ENCODE measurements at regions not wholly inside any gene's neighbourhood (a gene's known extent, or its start where the extent isn't known, plus 50 kb on each side); places are given as distances from the start of the nearest gene placed in this dataset.

GRCh38 chr14:38110258-38110657, 97.4 kb upstream of the SSTR1 start:
- DNase-seq, result no peak
- in situ Hi-C loops (cut with MboI; ENCODE audit: low pct_unique_long_range_greater_than_20kb, low sequenced_read_pairs), result no loop called here

GRCh38 chr14:38111046-38111445, 96.7 kb upstream of the SSTR1 start:
- no peak for DNase-seq
- in situ Hi-C loops (cut with MboI; ENCODE audit: low pct_unique_long_range_greater_than_20kb, low sequenced_read_pairs), result no loop called here

GRCh38 chr14:38113546-38113945, 94.2 kb upstream of the SSTR1 start:
- in situ Hi-C loops (cut with MboI; ENCODE audit: low pct_unique_long_range_greater_than_20kb, low sequenced_read_pairs), result no loop called here
- no peak for DNase-seq

- in situ Hi-C loops (cut with MboI; ENCODE audit: low pct_unique_long_range_greater_than_20kb, low sequenced_read_pairs), result no loop called here
- DNase-seq, result no peak
These were observed 90.8 kb upstream of the SSTR1 start for GRCh38 chr14:38116895-38117294.

GRCh38 chr14:38120109-38120508, 87.6 kb upstream of the SSTR1 start:
- no peak for DNase-seq
- in situ Hi-C loops (cut with MboI; ENCODE audit: low pct_unique_long_range_greater_than_20kb, low sequenced_read_pairs), result no loop called here

GRCh38 chr14:38121320-38122020, 86.2 kb upstream of the SSTR1 start:
- no peak for DNase-seq
- in situ Hi-C loops (cut with MboI; ENCODE audit: low pct_unique_long_range_greater_than_20kb, low sequenced_read_pairs), result no loop called here

GRCh38 chr14:38122241-38122640, 85.5 kb upstream of the SSTR1 start:
- no peak for DNase-seq
- in situ Hi-C loops (cut with MboI; ENCODE audit: low pct_unique_long_range_greater_than_20kb, low sequenced_read_pairs), result no loop called here

GRCh38 chr14:38124506-38124905, 83.2 kb upstream of the SSTR1 start:
- in situ Hi-C loops (cut with MboI; ENCODE audit: low pct_unique_long_range_greater_than_20kb, low sequenced_read_pairs), result no loop called here
- peak; percentile 60 for DNase-seq

GRCh38 chr14:38125481-38126037, 82.1 kb upstream of the SSTR1 start:
- in situ Hi-C loops (cut with MboI; ENCODE audit: low pct_unique_long_range_greater_than_20kb, low sequenced_read_pairs), result no loop called here
- peak; percentile 32 for DNase-seq

GRCh38 chr14:38127356-38127755, 80.3 kb upstream of the SSTR1 start:
- in situ Hi-C loops (cut with MboI; ENCODE audit: low pct_unique_long_range_greater_than_20kb, low sequenced_read_pairs), result no loop called here
- no peak for DNase-seq

- in situ Hi-C loops (cut with MboI; ENCODE audit: low pct_unique_long_range_greater_than_20kb, low sequenced_read_pairs), result no loop called here
- DNase-seq, result no peak
These were observed 79.9 kb upstream of the SSTR1 start for GRCh38 chr14:38127784-38128183.

GRCh38 chr14:38128640-38129039, 79.1 kb upstream of the SSTR1 start:
- no peak for DNase-seq
- in situ Hi-C loops (cut with MboI; ENCODE audit: low pct_unique_long_range_greater_than_20kb, low sequenced_read_pairs), result no loop called here

- in situ Hi-C loops (cut with MboI; ENCODE audit: low pct_unique_long_range_greater_than_20kb, low sequenced_read_pairs), result no loop called here
- DNase-seq, result no peak
These were observed 78.5 kb upstream of the SSTR1 start for GRCh38 chr14:38129192-38129591.

GRCh38 chr14:38129705-38130104, 78.0 kb upstream of the SSTR1 start:
- no peak for DNase-seq
- in situ Hi-C loops (cut with MboI; ENCODE audit: low pct_unique_long_range_greater_than_20kb, low sequenced_read_pairs), result no loop called here

- in situ Hi-C loops (cut with MboI; ENCODE audit: low pct_unique_long_range_greater_than_20kb, low sequenced_read_pairs), result no loop called here
- DNase-seq, result no peak
These were observed 73.2 kb upstream of the SSTR1 start for GRCh38 chr14:38134416-38135030.

GRCh38 chr14:38135106-38135867, 72.4 kb upstream of the SSTR1 start:
- in situ Hi-C loops (cut with MboI; ENCODE audit: low pct_unique_long_range_greater_than_20kb, low sequenced_read_pairs), result no loop called here
- no peak for DNase-seq

- in situ Hi-C loops (cut with MboI; ENCODE audit: low pct_unique_long_range_greater_than_20kb, low sequenced_read_pairs), result no loop called here
- no peak for DNase-seq
These were observed 70.7 kb upstream of the SSTR1 start for GRCh38 chr14:38137005-38137404.

- in situ Hi-C loops (cut with MboI; ENCODE audit: low pct_unique_long_range_greater_than_20kb, low sequenced_read_pairs), result no loop called here
- DNase-seq, result no peak
These were observed 69.1 kb upstream of the SSTR1 start for GRCh38 chr14:38138473-38139138.

GRCh38 chr14:38139926-38140325, 67.8 kb upstream of the SSTR1 start:
- in situ Hi-C loops (cut with MboI; ENCODE audit: low pct_unique_long_range_greater_than_20kb, low sequenced_read_pairs), result no loop called here
- no peak for DNase-seq

- in situ Hi-C loops (cut with MboI; ENCODE audit: low pct_unique_long_range_greater_than_20kb, low sequenced_read_pairs), result no loop called here
These were observed 64.5 kb upstream of the SSTR1 start for GRCh38 chr14:38143170-38143569.

More at GRCh38 chr14:38143170-38143569, 64.5 kb upstream of the SSTR1 start:
- no peak for DNase-seq

All from KBM-7 (cell line).